ENCODE measurements at regions not wholly inside any gene's neighbourhood (a gene's known extent, or its start where the extent isn't known, plus 50 kb on each side); places are given as distances from the start of the nearest gene placed in this dataset.

DNA sequence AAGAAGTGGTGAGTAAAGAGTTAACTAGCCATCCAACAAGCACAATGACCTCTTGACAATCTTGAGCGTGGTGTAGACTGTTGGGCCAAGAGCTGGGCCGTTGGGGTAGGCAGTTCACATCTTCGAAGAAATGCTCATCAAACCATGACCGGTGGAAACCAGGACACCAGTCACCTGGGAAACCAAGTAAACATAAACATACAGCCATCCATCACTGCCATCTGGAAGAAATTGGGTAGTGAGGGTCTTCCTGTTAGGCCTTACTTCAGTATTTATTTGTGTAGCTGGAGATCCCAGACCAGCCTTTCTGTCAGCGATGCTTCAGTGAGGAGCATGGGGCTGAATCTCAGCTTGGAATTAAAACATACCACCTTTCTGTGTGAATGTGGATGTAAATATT, 108.1 kb upstream of the HAO2 start (continued):
- TF ChIP-seq, protein P1, sequence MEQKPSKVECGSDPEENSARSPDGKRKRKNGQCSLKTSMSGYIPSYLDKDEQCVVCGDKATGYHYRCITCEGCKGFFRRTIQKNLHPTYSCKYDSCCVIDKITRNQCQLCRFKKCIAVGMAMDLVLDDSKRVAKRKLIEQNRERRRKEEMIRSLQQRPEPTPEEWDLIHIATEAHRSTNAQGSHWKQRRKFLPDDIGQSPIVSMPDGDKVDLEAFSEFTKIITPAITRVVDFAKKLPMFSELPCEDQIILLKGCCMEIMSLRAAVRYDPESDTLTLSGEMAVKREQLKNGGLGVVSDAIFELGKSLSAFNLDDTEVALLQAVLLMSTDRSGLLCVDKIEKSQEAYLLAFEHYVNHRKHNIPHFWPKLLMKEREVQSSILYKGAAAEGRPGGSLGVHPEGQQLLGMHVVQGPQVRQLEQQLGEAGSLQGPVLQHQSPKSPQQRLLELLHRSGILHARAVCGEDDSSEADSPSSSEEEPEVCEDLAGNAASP (IDR thresholded peaks at IDR 0.05), result no peak
- TF ChIP-seq NRF1 (conservative IDR thresholded peaks at IDR 0.05 in 1 of 2, IDR thresholded peaks at IDR 0.05 in 1 of 2), result no peak
- 0 out of 2 replicates have a peak, but pooled peaks have one; percentile 11 for TF ChIP-seq RFX1 (IDR thresholded peaks at IDR 0.05)
- no peak for TF ChIP-seq ZNF444 (CRISPR knock-in tag; IDR thresholded peaks at IDR 0.05)

DNA sequence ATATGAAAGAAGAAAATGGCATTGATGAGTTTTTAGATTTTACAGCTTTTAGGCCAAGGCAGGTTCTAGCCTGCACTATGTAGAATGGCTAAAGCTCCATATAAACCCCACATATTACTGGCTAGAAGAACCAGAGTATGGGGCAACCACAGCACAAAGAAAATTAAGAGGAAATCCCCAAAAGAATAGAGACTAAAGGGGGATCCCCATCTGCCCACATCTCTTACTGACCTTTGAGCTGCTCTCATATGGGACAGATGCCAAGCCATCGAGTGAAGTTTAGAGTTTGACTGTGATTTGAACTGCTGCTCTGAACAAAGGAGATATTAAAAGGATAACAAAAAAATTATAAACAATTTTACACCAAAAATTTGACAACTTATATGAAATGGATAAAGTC, 102.2 kb upstream of the HAO2 start:
- Histone ChIP-seq H3K9me1 (ENCODE audit: control insufficient read depth, insufficient read depth, low read length) (no peaks in the 10 kb centered on the region), H3K9ac (ENCODE audit: insufficient read depth in 1 of 2, low read depth in 2 of 2, low read length in 2 of 2) (no peak overlapping the region), H4K20me1 (replicated peaks; ENCODE audit: control insufficient read depth, insufficient read depth, low read length) (no peaks in the 10 kb centered on the region), H3K4me2 (ENCODE audit: insufficient read depth, low read length) (no peak overlapping the region), H3K4me1 (replicated peaks in 1 of 2; ENCODE audit: control insufficient read depth in 2 of 2, insufficient read depth in 2 of 2, low read length in 2 of 2) (no peaks in the 10 kb centered on the region), H3K4me3 (no peak overlapping the region), H3K27me3 (ENCODE audit: control insufficient read depth in 2 of 2, insufficient read depth in 2 of 2, low read length in 2 of 2) (no peaks in the 10 kb centered on the region), H3K27ac (ENCODE audit: extremely low read depth, low read depth, low read length) (no peak overlapping the region), H3K9me3 (replicated peaks; ENCODE audit: control insufficient read depth, insufficient read depth, low read depth, low read length) (no peaks in the 10 kb centered on the region), H2AFZ (ENCODE audit: low read depth, low read length) (no peak overlapping the region), H3K36me3 (ENCODE audit: control insufficient read depth, insufficient read depth, low read length) (no peaks in the 10 kb centered on the region), H3K79me2 (ENCODE audit: control insufficient read depth, insufficient read depth, low read length) (no peaks in the 10 kb centered on the region)
- ChIA-PET POLR2A (no interaction called here), CTCF (ENCODE audit: low intra/inter-chr PET ratio) (no interaction called here)
- intact Hi-C loops (cut with micrococcal nuclease) (no loop called here), in situ Hi-C loops (cut with MboI) (no loop called here)
- ATAC-seq (no peak), DNase-seq (ENCODE audit: extremely low read depth in 1 of 4, low spot score in 3 of 4) (no peak), FAIRE-seq (no peak)
- no peak for TF ChIP-seq LEF1 (IDR thresholded peaks at IDR 0.05)
- no peak for TF ChIP-seq HCFC1 (IDR thresholded peaks at IDR 0.05; ENCODE audit: low read depth, low read length)
- no TSS peak for BruUV-seq (replicated peaks)
- 0% methylated on average over 1 of the region's 1 CpG for WGBS (ENCODE audit: insufficient coverage, low coverage, missing lambda C conversion rate)
